ENCODE measurements at regions not wholly inside any gene's neighbourhood (a gene's known extent, or its start where the extent isn't known, plus 50 kb on each side); places are given as distances from the start of the nearest gene placed in this dataset.
"Not testable (repeated sequence)": the region's sequence is repeated elsewhere in the genome, so short reads cannot be mapped to it uniquely, and the experiment has no call there.

DNA sequence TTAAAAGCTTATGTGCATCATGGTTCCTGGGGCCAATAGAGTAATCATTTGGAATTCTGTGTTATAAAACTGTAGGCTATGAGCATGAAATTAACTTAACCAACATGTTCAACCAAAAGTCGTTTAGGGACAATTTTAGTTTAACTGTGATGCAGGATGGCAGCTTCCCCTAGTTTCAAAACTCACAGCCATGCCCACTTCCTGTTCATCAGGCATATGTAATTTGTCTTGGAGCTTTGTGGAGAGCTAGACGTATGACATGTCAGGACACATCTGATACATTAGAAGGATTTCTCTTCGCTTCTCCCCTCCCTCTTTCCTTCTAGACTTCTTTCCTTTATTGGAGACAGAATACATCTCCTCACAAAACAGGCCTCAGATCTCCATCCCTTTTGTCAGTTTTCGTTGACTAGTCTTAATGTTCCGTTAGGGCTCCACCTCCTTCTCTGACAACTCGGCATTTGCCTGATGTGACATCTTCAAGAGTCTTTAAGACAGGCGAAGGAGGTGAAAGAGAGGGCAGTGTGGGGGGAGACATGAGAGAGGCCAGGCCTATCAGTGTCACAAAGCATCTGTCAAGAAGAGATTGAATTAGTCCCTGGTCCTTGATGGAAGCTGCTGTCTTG is 176.0 kb downstream of the MSX2 start:
- no peak for DNase-seq

DNA sequence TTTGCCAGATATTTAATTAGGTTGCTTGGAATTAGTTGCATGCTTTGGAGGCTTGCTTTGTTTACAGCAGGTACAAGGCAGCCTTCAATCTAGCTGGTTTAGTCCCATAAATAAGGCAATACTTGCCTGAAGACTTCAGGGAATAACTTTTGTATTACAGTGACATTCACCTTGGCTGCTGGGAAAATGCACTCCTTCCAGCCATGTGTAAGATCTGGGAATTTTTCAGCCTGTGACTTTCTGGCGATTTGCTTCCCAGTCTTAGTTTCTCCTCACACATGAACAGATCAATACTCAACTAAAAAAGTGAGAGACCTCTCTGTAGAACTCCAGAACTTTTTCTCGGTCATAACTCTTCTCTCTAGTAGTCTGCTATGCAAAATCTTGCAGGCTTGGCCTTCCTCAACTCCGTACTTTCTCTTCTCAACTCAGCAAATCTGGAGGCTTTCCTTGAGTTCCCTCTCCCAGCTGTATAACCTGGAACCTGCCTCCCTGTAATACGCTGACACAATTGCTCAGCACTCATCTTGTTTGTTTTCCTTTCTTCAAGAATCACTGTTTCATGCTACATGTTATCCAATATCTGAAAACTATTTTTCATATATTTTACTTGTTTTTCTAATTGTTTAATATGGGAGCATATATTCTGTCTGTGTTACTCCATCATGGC is 173.0 kb downstream of the MSX2 start:
- no peak for DNase-seq

DNA sequence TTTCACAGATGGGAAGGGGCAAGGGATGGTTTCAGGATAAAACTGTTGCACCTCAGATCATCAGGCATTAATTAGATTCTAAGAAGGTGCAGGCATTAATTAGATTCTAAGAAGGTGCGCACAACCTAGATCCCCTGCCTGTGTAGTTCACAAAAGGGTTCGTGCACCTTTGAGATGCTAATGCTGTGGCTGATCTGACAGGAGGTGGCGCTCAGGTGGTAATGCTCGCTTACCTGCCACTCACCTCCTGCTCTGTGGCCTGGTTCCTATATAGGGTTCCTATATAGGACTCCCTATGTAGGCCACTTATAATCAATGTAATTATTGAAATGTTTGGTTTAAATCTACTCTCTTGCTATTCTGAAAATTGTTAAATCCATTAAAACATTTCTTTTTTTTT is 171.0 kb downstream of the MSX2 start:
- no peak for DNase-seq

DNA sequence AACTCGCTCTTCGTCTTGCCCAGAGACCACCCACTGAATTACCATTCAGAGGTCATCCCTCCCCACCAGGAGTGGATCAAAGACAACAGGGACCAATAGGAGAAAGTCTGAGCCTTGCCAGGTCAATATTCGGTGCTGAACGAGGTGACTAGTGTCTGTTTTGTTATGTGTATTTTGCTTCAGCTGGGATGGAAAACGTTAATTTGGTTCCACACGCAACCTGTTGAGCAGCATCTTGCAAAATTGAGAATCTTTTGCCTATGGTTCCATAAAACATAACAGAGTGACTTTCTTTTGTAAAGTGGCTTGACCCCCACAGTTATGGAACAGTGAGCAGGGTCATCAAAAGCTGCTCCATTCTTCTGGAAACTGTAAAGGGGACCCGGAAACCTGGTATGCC is 168.4 kb downstream of the MSX2 start:
- no peak for DNase-seq

DNA sequence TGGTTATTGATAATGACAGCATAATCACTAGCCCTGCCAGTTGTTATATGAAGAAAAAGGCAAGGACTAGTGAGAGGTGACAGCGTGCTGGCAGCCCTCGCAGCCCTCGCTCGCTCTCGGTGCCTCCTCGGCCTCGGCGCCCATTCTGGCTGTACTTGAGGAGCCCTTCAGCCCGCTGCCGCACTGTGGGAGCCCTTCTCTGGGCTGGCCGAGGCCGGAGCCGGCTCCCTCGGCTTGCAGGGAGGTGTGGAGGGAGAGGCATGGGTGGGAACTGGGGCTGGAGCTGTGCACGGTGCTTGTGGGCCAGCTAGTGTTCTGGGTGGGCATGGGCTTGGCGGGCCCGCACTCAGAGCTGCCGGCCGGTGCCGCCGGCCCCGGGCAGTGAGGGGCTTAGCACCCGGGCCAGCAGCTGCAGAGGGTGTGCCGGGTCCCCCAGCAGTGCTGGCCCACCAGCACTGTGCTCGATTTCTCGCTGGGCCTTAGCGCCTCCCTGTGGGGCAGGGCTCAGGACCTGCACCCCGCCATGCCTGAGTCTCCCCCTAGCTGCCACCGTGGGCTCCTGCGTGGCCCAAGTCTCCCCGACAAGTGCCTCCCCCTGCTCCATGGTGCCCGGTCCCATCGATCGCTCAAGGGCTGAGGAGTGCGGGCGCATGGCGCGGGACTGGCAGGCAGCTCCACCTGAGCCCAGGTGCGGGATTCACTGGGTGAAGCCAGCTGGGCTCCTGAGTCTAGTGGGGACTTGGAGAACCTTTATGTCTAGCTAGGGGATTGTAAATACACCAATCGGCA is 156.2 kb downstream of the MSX2 start:
- not testable (repeated sequence) for DNase-seq

GRCh38 chr5:174877987-174878386 is 153.6 kb downstream of the MSX2 start:
- DNase-seq = no peak

DNA sequence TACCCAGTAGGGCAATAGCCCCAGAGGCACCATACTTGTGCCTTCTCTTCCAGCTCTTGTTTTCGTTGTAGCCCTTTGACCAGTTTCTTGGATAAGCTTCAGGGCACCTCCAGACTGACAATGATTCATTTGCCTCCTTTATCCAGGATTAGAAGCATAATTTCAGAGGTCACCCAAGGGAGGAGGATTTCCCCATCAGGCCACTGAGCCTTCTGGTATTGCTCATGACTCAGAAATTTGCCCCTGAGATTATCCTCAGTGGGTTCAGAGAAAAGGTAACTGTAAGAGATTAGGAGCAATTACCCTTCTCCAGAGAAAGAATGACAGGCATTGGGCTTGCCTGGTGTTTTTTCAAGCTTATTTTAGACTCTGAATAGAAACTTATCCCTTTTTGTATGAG is 147.9 kb downstream of the MSX2 start:
- DNase-seq = no peak

GRCh38 chr5:174852143-174852542 is 127.8 kb downstream of the MSX2 start:
- no peak for DNase-seq

- no peak for DNase-seq
Measured at GRCh38 chr5:174850565-174851169, 126.3 kb downstream of the MSX2 start.

DNA sequence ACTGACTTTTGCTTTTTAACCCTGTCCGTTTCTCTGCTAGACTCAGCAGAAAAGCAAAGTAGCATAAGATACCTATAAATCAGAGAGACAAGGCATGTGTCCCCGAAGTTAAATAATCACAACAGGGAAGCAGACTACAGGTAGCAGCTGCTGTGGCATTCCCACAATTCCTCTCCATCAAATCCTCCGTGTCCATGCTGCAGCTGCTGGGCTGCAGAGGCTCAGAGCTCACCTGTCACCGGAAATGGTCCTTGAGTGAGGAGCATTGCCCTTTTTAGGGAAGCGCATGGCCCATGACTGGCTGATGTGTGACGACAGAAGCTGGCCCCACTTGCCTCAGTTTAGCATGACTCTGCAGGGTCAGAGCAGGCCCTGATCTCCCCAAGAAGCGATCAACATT is 125.0 kb downstream of the MSX2 start:
- DNase-seq = no peak

GRCh38 chr5:174844971-174845370 is 120.6 kb downstream of the MSX2 start:
- DNase-seq = no peak

GRCh38 chr5:174843263-174844250 is 119.2 kb downstream of the MSX2 start:
- no peak for DNase-seq

DNA sequence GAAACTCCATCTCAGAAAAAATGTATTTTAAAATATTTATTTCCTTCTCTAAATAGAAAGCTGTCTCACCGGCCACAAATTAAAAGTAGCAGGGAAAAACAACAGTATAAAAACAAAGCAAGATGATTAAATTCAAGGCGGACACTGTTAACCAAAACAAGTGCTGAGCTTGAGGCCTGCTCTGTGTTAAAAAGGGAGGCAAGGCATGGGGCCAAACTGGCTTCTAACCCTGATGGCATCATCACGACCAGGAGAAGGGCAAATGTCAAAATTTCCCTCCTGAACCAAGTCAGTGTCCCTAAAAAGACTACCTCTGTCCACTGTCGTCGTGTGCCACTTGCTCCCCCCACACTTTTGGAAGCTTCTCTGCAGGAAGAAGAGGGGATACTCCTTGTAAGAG is 116.1 kb downstream of the MSX2 start:
- DNase-seq = no peak

- no peak for DNase-seq
Measured at GRCh38 chr5:174839196-174839595, 114.8 kb downstream of the MSX2 start.

GRCh38 chr5:174837919-174838902 is 113.8 kb downstream of the MSX2 start:
- no peak for DNase-seq

DNA sequence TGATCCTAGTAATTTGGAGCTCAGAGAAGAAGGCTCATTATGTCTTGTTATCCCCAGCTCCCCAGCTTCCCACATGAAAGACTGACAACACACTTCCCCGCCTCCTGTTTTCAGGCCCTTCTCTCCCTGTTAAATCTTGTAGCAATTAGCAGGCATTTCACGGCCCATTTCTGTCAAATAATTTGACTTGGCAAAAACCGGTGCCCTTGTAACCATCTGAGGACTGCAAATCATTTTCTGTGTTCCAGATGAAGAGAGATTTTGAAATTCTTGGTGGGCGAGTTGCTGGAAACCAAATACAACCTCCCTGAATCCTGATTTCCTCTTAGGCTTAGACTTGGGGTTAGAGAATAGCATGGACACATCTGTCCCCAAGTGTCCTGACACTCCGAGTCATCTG is 109.7 kb downstream of the MSX2 start:
- no peak for DNase-seq

DNA sequence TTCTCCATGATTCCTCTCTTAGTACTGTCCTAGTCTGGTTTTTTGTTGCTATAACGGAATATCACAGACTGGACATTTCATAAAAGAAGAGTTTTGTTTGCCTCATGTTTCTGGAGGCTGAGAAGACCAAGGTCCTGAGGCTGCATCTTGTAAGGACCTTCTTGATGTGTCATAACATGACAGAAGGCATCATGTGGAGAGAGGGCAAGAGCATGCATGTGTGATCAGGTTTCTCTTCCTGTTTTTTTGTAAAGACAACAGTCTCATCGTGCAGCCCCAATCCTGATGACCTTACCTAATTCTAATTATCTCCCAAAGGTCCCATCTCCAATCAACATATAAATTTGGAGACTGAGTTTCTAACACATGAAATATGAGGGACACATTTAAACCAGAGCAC is 108.4 kb downstream of the MSX2 start:
- no peak for DNase-seq

DNA sequence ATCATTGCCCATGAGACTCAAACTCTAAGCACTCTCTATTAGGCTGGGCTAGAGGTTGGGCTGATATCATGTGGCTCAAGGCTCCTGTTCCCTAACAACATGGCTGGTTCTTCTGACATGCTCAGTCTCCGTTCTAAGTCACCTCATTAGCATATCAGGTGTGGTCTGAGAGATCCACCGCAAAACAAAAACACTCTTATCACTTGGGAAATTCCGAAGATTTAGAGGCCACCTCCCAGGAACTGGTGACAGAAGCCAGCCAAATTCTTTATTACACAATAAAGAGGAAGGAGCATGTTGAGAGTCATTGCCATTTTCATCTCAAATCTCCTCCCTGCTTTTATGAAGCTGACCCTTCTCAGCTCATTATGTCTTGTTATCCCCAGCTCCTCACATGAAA is 107.6 kb downstream of the MSX2 start:
- DNase-seq = no peak

- DNase-seq = no peak
Measured at GRCh38 chr5:174831031-174831660, 106.8 kb downstream of the MSX2 start.

DNA sequence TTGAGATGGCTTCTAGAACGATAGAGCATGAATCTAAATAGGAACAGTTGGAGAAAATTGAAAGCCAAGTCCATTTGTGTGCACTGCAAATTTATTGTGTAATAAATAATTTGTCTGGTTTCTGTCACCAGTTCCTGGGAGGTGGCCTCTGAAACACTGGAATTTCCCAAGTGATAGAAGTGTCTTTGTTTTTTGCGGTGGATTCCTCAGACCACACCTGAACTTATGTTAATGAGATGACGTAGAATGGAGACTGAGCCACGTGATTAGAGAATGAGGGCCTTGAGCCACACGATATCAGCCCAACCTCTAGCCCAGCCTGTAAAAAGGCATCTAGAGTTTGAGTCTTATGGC is 105.1 kb downstream of the MSX2 start:
- DNase-seq = no peak
